Adrenal gland (tissue), 9 donors: ENCODE measurements at regions not wholly inside any gene's neighbourhood (a gene's known extent, or its start where the extent isn't known, plus 50 kb on each side); places are given as distances from the start of the nearest gene placed in this dataset.

Experiments
- DNase-seq, 7 donors: peaks; one replicate each; pipeline ENCODE4 v3.0.0-alpha.2; 2019 to 2020
- H3K27ac ChIP-seq, 5 donors: fragments of 200-600 bp; sonication (generic) in 4 of 5; 1 replicate in 3 of 5; 2 replicates in 2 of 5; pipeline versions ENCODE4 v1.5.1 to v1.8.0; 2016 to 2020; ENCODE audit warnings: mild to moderate bottlenecking in 1 of 5
- H3K27me3 ChIP-seq: fragments of 200-600 bp; 2 replicates; pipeline ENCODE4 v1.8.0; 2021
- H3K36me3 ChIP-seq, 2 donors: fragments of 200-600 bp; replicated peaks in 1 of 2; 1 replicate in 1 of 2; 2 replicates in 1 of 2; pipeline versions ENCODE4 v1.5.1 to v1.8.0; 2018 to 2022
- H3K4me1 ChIP-seq, 2 donors: fragments of 200-600 bp; replicated peaks in 1 of 2; 1 replicate in 1 of 2; 2 replicates in 1 of 2; pipeline versions ENCODE4 v1.5.1 to v1.8.0; 2018 to 2021
- H3K4me3 ChIP-seq, 4 donors: fragments of 200-600 bp; sonication (generic) in 3 of 4; one replicate each; pipeline ENCODE4 v1.5.1; 2016 to 2018
- H3K9me3 ChIP-seq, 3 donors: fragments of 200-600 bp; sonication (generic) in 1 of 3; replicated peaks in 1 of 3; 1 replicate in 2 of 3; 2 replicates in 1 of 3; pipeline versions ENCODE4 v1.5.1 to v1.8.0; 2016 to 2021
- POLR2A ChIP-seq, 2 donors: fragments of 450-650 bp; IDR thresholded peaks; one replicate each; pipeline ENCODE4 v1.6.1; 2017; ENCODE audit warnings: antibody characterized with exemption in 2 of 2, mild to moderate bottlenecking in 2 of 2, moderate library complexity in 1 of 2
- WGBS, 4 donors: extraction: QIAGEN DNeasy Blood & Tissue Kit in 2 of 4; methylation state at CpG; one replicate each; pipeline versions ENCODE4 v1.1.5 to v1.1.7; 2013 to 2017; 5-methylcytosine and 5-hydroxymethylcytosine counted together
- intact Hi-C, 2 donors: fragments of 100-400 bp; cut with DNase I; formaldehyde crosslinking; loops; one replicate each; pipeline versions ENCODE4 v1.14.1 to v1.15.0; 2022 to 2023
- TF ChIP-seq, protein P1 (sequence below), 6 experiments: fragments of 450-650 bp in 4 of 6; fragments of 200-600 bp in 2 of 6; sonication (generic) in 1 of 6; IDR thresholded peaks; 1 replicate in 5 of 6; 2 replicates in 1 of 6; pipeline versions ENCODE4 v1.5.1 to v1.8.0; 2016 to 2021; ENCODE audit warnings: antibody characterized with exemption in 6 of 6, mild to moderate bottlenecking in 2 of 6, moderate library complexity in 1 of 6
- donor health status: healthy with polysubstance abuse.
- donor health status: Bipolar disorder and iron deficiency.
- donor health status: DM: yes; HTN: yes; CAD: no.
- donor health status: DM: no; HTN: no; CAD: no.
- donor health status: DM: no; HTN: no; CAD: no.

GRCh38 chr16:76756951-76757350 is 434.0 kb upstream of the MON1B start:
- no peaks in the 10 kb centered on the region for H3K36me3 ChIP-seq
- H3K4me1 ChIP-seq = no peaks in the 10 kb centered on the region
- intact Hi-C loops = no loop called here
- H3K4me3 ChIP-seq = no peak overlapping the region
- no peaks in the 10 kb centered on the region for H3K27me3 ChIP-seq
- no peak overlapping the region for H3K27ac ChIP-seq
- no peak for DNase-seq
- no peak for TF ChIP-seq POLR2A (IDR thresholded peaks at IDR 0.05)
- TF ChIP-seq, protein P1, sequence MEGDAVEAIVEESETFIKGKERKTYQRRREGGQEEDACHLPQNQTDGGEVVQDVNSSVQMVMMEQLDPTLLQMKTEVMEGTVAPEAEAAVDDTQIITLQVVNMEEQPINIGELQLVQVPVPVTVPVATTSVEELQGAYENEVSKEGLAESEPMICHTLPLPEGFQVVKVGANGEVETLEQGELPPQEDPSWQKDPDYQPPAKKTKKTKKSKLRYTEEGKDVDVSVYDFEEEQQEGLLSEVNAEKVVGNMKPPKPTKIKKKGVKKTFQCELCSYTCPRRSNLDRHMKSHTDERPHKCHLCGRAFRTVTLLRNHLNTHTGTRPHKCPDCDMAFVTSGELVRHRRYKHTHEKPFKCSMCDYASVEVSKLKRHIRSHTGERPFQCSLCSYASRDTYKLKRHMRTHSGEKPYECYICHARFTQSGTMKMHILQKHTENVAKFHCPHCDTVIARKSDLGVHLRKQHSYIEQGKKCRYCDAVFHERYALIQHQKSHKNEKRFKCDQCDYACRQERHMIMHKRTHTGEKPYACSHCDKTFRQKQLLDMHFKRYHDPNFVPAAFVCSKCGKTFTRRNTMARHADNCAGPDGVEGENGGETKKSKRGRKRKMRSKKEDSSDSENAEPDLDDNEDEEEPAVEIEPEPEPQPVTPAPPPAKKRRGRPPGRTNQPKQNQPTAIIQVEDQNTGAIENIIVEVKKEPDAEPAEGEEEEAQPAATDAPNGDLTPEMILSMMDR (IDR thresholded peaks at IDR 0.05) = no peak
- H3K9me3 ChIP-seq = no peaks in the 10 kb centered on the region

GRCh38 chr16:76766538-76766937 is 424.5 kb upstream of the MON1B start:
- DNase-seq = no peak
- Histone ChIP-seq H3K9me3 (no peaks in the 10 kb centered on the region), H3K36me3 (no peaks in the 10 kb centered on the region), H3K4me3 (no peak overlapping the region), H3K27ac (no peak overlapping the region), H3K27me3 (no peaks in the 10 kb centered on the region), H3K4me1 (no peaks in the 10 kb centered on the region)
- TF ChIP-seq, protein P1 (IDR thresholded peaks at IDR 0.05) = no peak
- TF ChIP-seq POLR2A (IDR thresholded peaks at IDR 0.05) = no peak
- intact Hi-C loops = no loop called here

GRCh38 chr16:76768316-76768715 is 422.7 kb upstream of the MON1B start:
- no peaks in the 10 kb centered on the region for H3K36me3 ChIP-seq
- no peak overlapping the region for H3K4me3 ChIP-seq
- H3K27ac ChIP-seq = no peak overlapping the region
- no peaks in the 10 kb centered on the region for H3K27me3 ChIP-seq
- 82 to 94% (median 86%) methylated on average over 3 of the region's 3 CpGs for WGBS, 4 donors
- H3K4me1 ChIP-seq = no peaks in the 10 kb centered on the region
- TF ChIP-seq, protein P1 (IDR thresholded peaks at IDR 0.05) = no peak
- TF ChIP-seq POLR2A (IDR thresholded peaks at IDR 0.05) = no peak
- no peaks in the 10 kb centered on the region for H3K9me3 ChIP-seq
- intact Hi-C loops = no loop called here
- DNase-seq = no peak

- DNase-seq = no peak
- intact Hi-C loops = no loop called here
Observed at GRCh38 chr16:76768948-76769347, 422.0 kb upstream of the MON1B start.

More at GRCh38 chr16:76768948-76769347, 422.0 kb upstream of the MON1B start:
- TF ChIP-seq POLR2A (IDR thresholded peaks at IDR 0.05) = no peak
- TF ChIP-seq, protein P1 (IDR thresholded peaks at IDR 0.05) = no peak
- Histone ChIP-seq H3K9me3 (no peaks in the 10 kb centered on the region), H3K36me3 (no peaks in the 10 kb centered on the region), H3K27ac (no peak overlapping the region), H3K4me1 (no peaks in the 10 kb centered on the region), H3K4me3 (no peak overlapping the region), H3K27me3 (no peaks in the 10 kb centered on the region)
- 81 to 91% (median 87%) methylated on average over 4 to 8 of the region's 8 CpGs for WGBS, 4 donors
